ENCODE measurements at regions not wholly inside any gene's neighbourhood (a gene's known extent, or its start where the extent isn't known, plus 50 kb on each side); places are given as distances from the start of the nearest gene placed in this dataset.
"Not testable (repeated sequence)": the region's sequence is repeated elsewhere in the genome, so short reads cannot be mapped to it uniquely, and the experiment has no call there.

DNA sequence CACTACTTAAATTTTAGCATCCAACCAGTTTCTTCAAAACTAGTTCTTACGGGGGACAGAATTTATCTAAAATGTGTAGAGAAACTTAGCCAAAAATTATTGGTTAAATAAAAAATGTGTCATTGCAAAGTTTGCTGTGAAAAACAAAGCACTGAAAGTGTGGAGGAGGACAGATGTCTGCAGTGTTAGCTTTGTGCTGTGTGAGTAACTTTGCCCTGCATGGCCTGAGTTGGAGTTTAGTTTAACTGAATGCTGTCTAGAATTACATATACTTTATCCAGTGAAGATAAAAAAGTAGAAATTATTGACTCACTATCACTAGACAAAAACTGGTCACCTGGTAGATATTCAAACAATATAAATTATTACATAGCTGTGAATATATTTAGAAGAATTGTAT lies 1225.2 kb upstream of the CELF4 start:
- Histone ChIP-seq H3K9ac (no peak overlapping the region), H3K27me3 (no peaks in the 10 kb centered on the region), H4K20me1 (no peaks in the 10 kb centered on the region), H3K36me3 (no peaks in the 10 kb centered on the region), H3K27ac (no peak overlapping the region), H3K9me3 (peaks cover 14% of the 10 kb centered on the region; the same call in 1 of the 2 replicates), H3K4me3 (no peak overlapping the region), H3K4me2 (no peak overlapping the region), H3K4me1 (0 out of 2 replicates have a peak, but pooled peaks cover 7% of the 10 kb centered on the region)
- TF ChIP-seq Cebpa-rat (IDR thresholded peaks at IDR 0.05) = no peak

DNA sequence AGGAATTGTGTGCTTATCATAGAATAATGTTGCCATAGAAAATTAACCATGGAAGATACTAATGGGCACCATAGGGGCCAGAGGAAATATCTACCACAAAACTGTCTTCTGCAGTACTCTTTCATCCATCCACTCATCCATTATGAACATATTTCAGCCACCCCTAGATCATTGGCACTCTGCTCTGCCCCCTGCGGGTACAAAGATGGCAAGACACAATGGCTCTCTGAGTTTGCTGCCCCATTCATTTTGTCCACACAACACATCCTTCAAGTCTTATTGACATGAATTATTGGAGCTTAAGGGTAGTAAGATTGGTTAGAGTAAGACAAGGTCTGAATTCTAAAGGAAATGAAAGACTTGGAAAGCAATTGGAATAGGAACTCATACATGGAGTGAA lies 1224.7 kb upstream of the CELF4 start:
- no peaks in the 10 kb centered on the region for H3K27me3 ChIP-seq
- no peak overlapping the region for H3K9ac ChIP-seq
- no peak overlapping the region for H3K27ac ChIP-seq
- 0 out of 2 replicates have a peak, but pooled peaks cover 7% of the 10 kb centered on the region for H3K4me1 ChIP-seq
- H3K4me3 ChIP-seq = no peak overlapping the region
- no peaks in the 10 kb centered on the region for H3K36me3 ChIP-seq
- TF ChIP-seq Cebpa-rat (IDR thresholded peaks at IDR 0.05) = no peak
- H3K4me2 ChIP-seq = no peak overlapping the region
- no peaks in the 10 kb centered on the region for H4K20me1 ChIP-seq
- peaks cover 14% of the 10 kb centered on the region; the same call in 1 of the 2 replicates for H3K9me3 ChIP-seq

DNA sequence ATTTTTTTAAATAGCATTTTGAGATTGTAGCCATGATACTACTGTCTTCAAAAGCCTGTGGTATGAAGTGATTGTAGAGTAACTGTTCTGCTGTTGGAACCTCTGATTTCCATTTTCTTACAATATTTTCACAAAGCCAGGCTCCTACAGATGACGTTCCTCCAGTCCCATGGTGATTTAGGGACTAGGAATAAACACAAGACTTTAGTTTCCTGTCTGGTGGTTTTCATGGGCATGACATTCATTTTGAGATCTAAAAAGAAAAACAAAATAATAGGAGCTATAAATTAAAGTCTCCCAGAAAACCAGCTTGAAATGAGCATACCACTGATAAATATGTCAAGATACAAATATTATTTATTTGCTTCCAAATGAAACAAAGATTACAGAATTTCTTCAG lies 1223.5 kb upstream of the CELF4 start:
- peaks cover 14% of the 10 kb centered on the region; the same call in 1 of the 2 replicates for H3K9me3 ChIP-seq

DNA sequence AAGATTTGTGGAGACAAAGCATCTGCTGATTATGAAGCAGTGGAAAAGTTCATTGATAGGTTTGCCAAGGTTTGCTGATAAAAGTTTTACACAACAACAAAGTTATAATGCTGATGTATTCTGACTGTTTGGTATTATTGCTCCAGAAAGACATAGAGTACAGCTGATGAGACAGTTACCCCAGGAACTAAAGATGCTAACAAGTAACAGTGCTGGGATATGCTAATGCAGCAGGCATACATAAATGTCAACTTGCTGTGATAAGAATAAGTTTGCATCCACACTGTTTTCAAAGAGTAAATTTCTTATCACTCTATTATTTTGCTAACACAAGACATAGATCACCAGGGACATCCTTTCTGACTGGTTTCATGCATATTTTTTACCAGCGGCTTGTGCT lies 1221.3 kb upstream of the CELF4 start:
- no peak overlapping the region for H3K4me3 ChIP-seq
- H3K4me2 ChIP-seq = no peak overlapping the region
- H3K36me3 ChIP-seq = no peaks in the 10 kb centered on the region
- H3K4me1 ChIP-seq = 0 out of 2 replicates have a peak, but pooled peaks cover 7% of the 10 kb centered on the region
- no peaks in the 10 kb centered on the region for H3K27me3 ChIP-seq
- H3K27ac ChIP-seq = no peak overlapping the region
- H3K9ac ChIP-seq = no peak overlapping the region
- TF ChIP-seq Cebpa-rat (IDR thresholded peaks at IDR 0.05) = no peak
- no peaks in the 10 kb centered on the region for H4K20me1 ChIP-seq
- peaks cover 14% of the 10 kb centered on the region; the same call in 1 of the 2 replicates for H3K9me3 ChIP-seq

More for the DNA sequence above, 1223.5 kb upstream of the CELF4 start:
- no peak for TF ChIP-seq Cebpa-rat (IDR thresholded peaks at IDR 0.05)
- Histone ChIP-seq H3K4me3 (no peak overlapping the region), H3K9ac (no peak overlapping the region), H3K36me3 (no peaks in the 10 kb centered on the region), H3K4me2 (no peak overlapping the region), H3K27ac (no peak overlapping the region), H3K4me1 (0 out of 2 replicates have a peak, but pooled peaks cover 7% of the 10 kb centered on the region), H4K20me1 (no peaks in the 10 kb centered on the region), H3K27me3 (no peaks in the 10 kb centered on the region)

DNA sequence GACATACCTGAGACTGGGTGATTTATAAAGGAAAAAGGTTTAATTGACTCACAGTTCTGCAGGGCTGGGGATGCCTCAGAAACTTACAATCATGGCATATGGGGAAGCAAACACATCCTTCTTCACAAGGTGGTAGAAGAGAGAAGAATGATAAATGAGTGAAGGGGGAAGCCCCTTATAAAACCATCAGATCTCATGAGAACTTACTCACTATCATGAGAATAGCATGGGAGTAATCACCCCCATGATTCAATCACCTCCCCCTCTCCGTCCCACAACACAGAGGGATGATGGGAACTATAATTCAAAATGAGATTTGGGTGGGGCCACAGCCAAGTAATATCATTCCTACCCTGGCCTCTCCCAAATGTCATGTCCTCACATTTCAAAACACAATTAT lies 1206.0 kb upstream of the CELF4 start:
- H3K4me1 ChIP-seq, H3K9ac ChIP-seq, H3K4me2 ChIP-seq, H4K20me1 ChIP-seq, H3K27me3 ChIP-seq, H3K36me3 ChIP-seq, H3K27ac ChIP-seq, H3K4me3 ChIP-seq: not testable (repeated sequence)
- H3K9me3 ChIP-seq = peaks cover 15% of the 10 kb centered on the region

DNA sequence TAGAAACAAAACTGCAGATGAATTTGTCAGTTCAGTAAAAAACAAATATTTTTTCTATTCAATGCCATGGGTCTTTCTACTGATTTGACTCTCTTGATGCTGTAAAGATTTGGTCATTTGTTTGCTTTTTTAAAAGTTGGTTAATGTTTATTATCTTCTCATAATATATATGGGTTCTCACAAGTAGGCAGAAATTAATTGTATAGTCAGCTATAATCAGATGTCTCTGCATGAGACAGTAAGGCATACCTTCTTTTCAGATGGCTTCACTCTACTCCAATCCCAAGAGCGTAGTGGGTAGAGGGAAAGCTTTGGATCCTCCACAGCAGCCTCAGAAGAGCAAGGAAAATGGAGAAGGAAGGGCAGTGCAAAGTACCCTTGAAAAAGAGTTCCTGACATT lies 1202.9 kb upstream of the CELF4 start:
- Histone ChIP-seq H3K27me3 (no peaks in the 10 kb centered on the region), H3K36me3 (no peaks in the 10 kb centered on the region), H3K9me3 (peaks cover 15% of the 10 kb centered on the region), H3K27ac (no peak overlapping the region), H4K20me1 (no peaks in the 10 kb centered on the region), H3K9ac (no peak overlapping the region), H3K4me1 (no peaks in the 10 kb centered on the region), H3K4me3 (no peak overlapping the region), H3K4me2 (no peak overlapping the region)
- no peak for TF ChIP-seq Cebpa-rat (IDR thresholded peaks at IDR 0.05)

DNA sequence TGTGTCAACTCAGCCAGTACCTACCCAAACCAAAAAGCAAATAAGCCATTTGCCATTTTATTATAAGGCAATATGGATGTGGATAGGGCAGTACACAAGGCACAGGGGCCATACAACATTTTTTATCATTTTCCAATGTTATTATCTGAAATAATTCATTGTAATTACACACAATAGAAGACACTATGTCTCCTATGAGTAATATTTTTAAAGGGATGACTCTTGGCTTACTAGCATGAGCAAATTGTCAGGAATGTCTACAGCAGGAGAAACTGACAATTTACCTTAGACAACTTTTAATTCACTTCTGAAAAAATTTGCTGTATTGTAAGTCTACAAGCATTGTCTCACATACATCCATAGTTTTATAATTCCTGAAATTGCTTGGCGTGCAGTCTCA lies 1193.9 kb upstream of the CELF4 start:
- no peak overlapping the region for H3K4me2 ChIP-seq
- no peaks in the 10 kb centered on the region for H3K27me3 ChIP-seq
- H3K36me3 ChIP-seq = no peaks in the 10 kb centered on the region
- H3K9ac ChIP-seq = no peak overlapping the region
- H3K4me1 ChIP-seq = no peaks in the 10 kb centered on the region
- no peak for TF ChIP-seq Cebpa-rat (IDR thresholded peaks at IDR 0.05)
- no peak overlapping the region for H3K27ac ChIP-seq
- H3K9me3 ChIP-seq = no peaks in the 10 kb centered on the region
- H3K4me3 ChIP-seq = no peak overlapping the region
- H4K20me1 ChIP-seq = no peaks in the 10 kb centered on the region

DNA sequence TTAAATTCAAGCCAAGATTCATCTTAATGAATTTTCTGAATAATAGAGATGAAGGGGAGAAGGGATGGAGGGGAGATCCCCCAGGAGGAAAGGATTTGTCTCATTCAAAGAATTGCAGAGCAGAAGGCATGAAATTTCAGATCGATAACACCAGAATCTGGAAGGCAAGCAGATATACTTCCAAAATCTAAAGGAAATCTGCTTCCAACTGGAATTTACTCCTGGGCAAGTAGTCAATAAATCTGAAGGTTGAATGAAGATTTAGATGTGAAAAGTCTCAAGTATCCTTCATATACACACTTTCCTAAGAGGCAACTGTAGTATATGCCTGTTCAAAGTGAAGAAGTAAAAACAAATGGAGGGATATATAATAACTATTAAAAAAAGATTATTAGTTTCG lies 1190.8 kb upstream of the CELF4 start:
- Histone ChIP-seq H3K4me2 (no peak overlapping the region), H3K27me3 (no peaks in the 10 kb centered on the region)

DNA sequence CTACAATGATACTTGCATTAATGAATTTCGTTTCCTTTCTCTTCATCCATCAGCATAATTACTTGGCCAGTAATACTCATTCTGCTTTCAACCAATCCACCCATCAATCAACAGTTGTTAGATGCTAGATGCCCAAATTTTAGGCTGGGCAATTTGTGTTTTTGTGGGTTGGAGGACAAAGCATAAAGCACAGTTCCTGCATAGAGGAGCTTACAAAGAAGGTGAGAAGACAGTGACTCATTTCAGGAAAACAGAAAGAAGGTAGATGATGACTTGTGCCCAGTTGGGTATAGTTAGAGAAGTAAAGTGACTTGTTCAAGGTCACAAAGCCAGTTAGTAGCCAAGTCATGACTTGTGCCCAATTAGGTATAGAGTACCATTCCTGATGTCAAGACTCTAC lies 1186.8 kb upstream of the CELF4 start:
- no peak overlapping the region for H3K27ac ChIP-seq
- no peak overlapping the region for H3K4me3 ChIP-seq
- H3K4me2 ChIP-seq = no peak overlapping the region
- no peaks in the 10 kb centered on the region for H3K36me3 ChIP-seq
- H3K9ac ChIP-seq = no peak overlapping the region
- no peaks in the 10 kb centered on the region for H3K4me1 ChIP-seq
- no peaks in the 10 kb centered on the region for H4K20me1 ChIP-seq
- H3K9me3 ChIP-seq = 0 out of 2 replicates have a peak, but pooled peaks cover 5% of the 10 kb centered on the region
- TF ChIP-seq Cebpa-rat (IDR thresholded peaks at IDR 0.05) = no peak
- H3K27me3 ChIP-seq = no peaks in the 10 kb centered on the region

More for the DNA sequence above, 1190.8 kb upstream of the CELF4 start:
- no peak for TF ChIP-seq Cebpa-rat (IDR thresholded peaks at IDR 0.05)
- Histone ChIP-seq H3K9ac (no peak overlapping the region), H4K20me1 (no peaks in the 10 kb centered on the region), H3K4me1 (no peaks in the 10 kb centered on the region), H3K4me3 (no peak overlapping the region), H3K9me3 (0 out of 2 replicates have a peak, but pooled peaks cover 5% of the 10 kb centered on the region), H3K27ac (no peak overlapping the region), H3K36me3 (no peaks in the 10 kb centered on the region)

DNA sequence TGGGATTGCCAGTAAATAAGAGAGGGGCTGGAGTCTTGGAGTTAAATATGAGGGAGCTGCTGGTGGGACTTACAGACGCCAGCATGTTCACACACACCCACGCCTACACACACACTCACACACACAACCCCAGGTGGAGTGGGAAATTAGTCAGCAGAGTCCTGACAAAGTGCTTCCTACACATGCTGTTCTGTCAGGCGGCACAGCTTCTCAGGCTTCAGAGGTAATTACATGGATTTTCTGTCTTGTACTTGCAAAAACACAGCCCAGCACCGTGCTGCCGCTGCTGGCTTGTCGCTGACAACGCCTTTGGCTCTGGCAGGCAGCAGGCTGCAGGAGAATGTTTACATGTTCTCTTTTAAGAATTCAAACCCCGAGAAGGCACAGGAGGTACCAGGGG lies 1186.3 kb upstream of the CELF4 start:
- H4K20me1 ChIP-seq = no peaks in the 10 kb centered on the region
- H3K9ac ChIP-seq = no peak overlapping the region
- H3K36me3 ChIP-seq = no peaks in the 10 kb centered on the region
- 0 out of 2 replicates have a peak, but pooled peaks cover 5% of the 10 kb centered on the region for H3K9me3 ChIP-seq
- no peaks in the 10 kb centered on the region for H3K27me3 ChIP-seq
- H3K4me3 ChIP-seq = no peak overlapping the region
- H3K4me2 ChIP-seq = no peak overlapping the region
- no peak overlapping the region for H3K27ac ChIP-seq
- no peak for TF ChIP-seq Cebpa-rat (IDR thresholded peaks at IDR 0.05)
- no peaks in the 10 kb centered on the region for H3K4me1 ChIP-seq

DNA sequence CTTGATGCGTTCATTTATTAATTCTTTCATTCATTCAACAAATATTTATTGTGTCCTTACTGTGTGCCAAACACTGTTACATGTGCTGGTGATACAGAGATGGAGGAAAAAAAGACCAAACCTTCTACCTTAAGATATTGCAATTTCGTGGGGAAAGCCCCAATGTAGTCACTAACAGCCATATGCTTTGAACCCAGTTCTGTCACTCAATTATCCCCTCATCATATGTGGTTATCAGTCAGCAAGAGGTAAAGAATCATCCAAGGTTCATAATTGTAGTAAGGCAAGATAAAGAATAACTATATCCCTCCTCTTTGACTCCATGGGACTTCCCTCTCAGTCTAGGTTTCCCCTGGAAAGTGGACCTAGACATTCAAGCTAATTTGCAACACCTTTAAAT lies 1185.6 kb upstream of the CELF4 start:
- no peak overlapping the region for H3K4me3 ChIP-seq

More for the DNA sequence above, 1185.6 kb upstream of the CELF4 start:
- H3K27me3 ChIP-seq = no peaks in the 10 kb centered on the region
- TF ChIP-seq Cebpa-rat (IDR thresholded peaks at IDR 0.05) = no peak
- no peaks in the 10 kb centered on the region for H4K20me1 ChIP-seq
- no peak overlapping the region for H3K9ac ChIP-seq
- H3K9me3 ChIP-seq = 0 out of 2 replicates have a peak, but pooled peaks cover 5% of the 10 kb centered on the region
- no peak overlapping the region for H3K4me2 ChIP-seq
- no peaks in the 10 kb centered on the region for H3K4me1 ChIP-seq
- no peak overlapping the region for H3K27ac ChIP-seq
- H3K36me3 ChIP-seq = no peaks in the 10 kb centered on the region
